Transverse colon (tissue), 4 donors: ENCODE measurements at regions not wholly inside any gene's neighbourhood (a gene's known extent, or its start where the extent isn't known, plus 50 kb on each side); places are given as distances from the start of the nearest gene placed in this dataset.
"Not testable (repeated sequence)": the region's sequence is repeated elsewhere in the genome, so short reads cannot be mapped to it uniquely, and the experiment has no call there.

Experiments used
- CTCF ChIP-seq, 5 experiments: fragments of 200-600 bp in 3 of 5; fragments of 450-650 bp in 2 of 5; sonication (generic) in 3 of 5; IDR thresholded peaks; 1 replicate in 2 of 5; 2 replicates in 3 of 5; pipeline ENCODE4 v1.5.1; 2016 to 2017; ENCODE audit warnings: antibody characterized with exemption in 5 of 5, inconsistent platforms in 3 of 5, mild to moderate bottlenecking in 2 of 5, moderate library complexity in 1 of 5
- EP300 ChIP-seq: sonication (generic); formaldehyde crosslinking; IDR thresholded peaks from one replicate; pipeline ENCODE4 v1.6.1; 2017; ENCODE audit warnings: antibody characterized with exemption, low read depth
- POLR2A ChIP-seq: fragments of 450-650 bp; IDR thresholded peaks from one replicate; pipeline ENCODE4 v1.6.1; 2016; ENCODE audit warnings: antibody characterized with exemption, mild to moderate bottlenecking, moderate library complexity
- POLR2AphosphoS5 ChIP-seq, 3 donors: sonication (generic); formaldehyde crosslinking; IDR thresholded peaks; one replicate each; pipeline ENCODE4 v1.6.1; 2016; ENCODE audit warnings: antibody characterized with exemption in 3 of 3

- TF ChIP-seq CTCF (IDR thresholded peaks at IDR 0.05); EP300; POLR2A; POLR2AphosphoS5 (IDR thresholded peaks at IDR 0.05): not testable (repeated sequence)
Observed at GRCh38 chr2:89610927-89611515, 919.5 kb downstream of the RPIA start.
